ENCODE measurements at regions not wholly inside any gene's neighbourhood (a gene's known extent, or its start where the extent isn't known, plus 50 kb on each side); places are given as distances from the start of the nearest gene placed in this dataset.
A peak's percentile ranks its signal among the peaks of the same experiment; 100 is the strongest.
"Not testable (repeated sequence)": the region's sequence is repeated elsewhere in the genome, so short reads cannot be mapped to it uniquely, and the experiment has no call there.

DNA sequence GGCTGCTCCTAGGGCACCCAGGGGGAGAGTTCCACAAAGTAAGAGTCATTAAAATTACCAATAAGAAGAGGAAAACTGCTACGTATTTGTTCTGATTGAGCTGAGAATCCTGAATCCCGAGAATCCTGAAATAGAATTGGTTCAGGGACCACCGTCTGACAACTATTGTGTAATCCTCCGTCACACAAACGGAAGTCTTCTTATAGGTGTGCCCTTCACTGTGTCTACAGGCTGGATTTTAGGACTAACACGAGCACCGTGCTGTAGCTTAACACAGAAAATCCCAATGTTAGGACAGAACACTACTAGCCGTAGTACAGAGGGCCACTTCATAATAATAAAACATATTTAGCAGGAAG, 50.6 kb upstream of the RNF182 start:
- Histone ChIP-seq H3K27me3 (ENCODE audit: insufficient read depth, low read length) (peaks cover 23% of the 10 kb centered on the region), H3K9ac (ENCODE audit: low read depth, low read length) (peak overlapping the region; percentile 58; the same call in 1 of the 2 replicates), H3K9me3 (ENCODE audit: insufficient read depth, low read depth, low read length) (no peaks in the 10 kb centered on the region), H3K27ac (ENCODE audit: low read length) (no peak overlapping the region), H3K4me3 (ENCODE audit: low read length) (peak overlapping the region; percentile 57), H3K4me1 (ENCODE audit: insufficient read depth, low read length) (peaks cover 3% of the 10 kb centered on the region; the same call in 1 of the 2 replicates), H3K36me3 (ENCODE audit: insufficient read depth, low read depth, low read length) (no peaks in the 10 kb centered on the region)

DNA sequence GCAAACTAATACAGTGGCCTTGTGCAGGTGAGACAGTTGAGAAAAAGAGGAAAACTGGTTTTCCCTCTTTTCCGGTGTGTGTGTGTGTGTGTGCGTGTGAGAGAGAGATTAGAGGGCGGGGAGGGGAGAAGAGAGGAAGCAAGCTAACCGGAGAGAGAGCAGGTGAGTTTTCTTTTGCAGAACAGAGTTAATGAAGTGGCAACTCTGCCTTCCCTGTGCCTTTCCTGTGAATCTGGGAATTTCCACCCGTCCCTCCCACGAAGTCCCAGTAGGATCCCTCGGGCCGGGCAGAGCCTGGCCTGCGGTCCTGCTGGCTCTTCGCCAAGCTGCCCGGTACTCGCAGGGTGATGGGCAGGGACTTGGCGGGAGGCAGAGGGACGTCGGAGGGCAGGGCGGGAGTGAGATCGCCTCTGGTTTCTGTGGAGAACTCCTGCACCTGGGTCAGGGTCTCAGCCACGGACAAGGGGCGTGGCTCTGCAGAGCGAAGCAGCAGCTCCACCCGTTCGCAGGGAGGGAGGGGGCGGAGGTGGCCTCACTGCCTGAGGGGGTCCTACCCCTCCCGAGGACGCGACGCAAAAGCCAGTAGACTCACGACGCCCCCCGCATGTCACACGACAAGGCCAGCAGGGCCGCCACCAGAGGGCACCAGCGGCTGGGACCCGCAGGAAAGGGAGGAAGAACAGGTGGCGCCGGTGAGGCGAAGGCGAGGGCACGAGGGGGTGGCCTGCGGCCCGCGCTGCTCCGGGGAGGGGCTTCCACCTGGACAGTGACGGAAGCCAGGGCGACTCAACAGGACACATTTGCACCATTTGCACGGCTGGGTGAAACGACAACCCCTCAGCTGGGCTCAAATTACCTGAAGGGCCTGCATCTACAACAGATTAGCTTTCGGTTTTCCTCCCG, 51.2 kb upstream of the RNF182 start:
- Histone ChIP-seq H3K27ac (ENCODE audit: low read length) (no peak overlapping the region), H3K9ac (ENCODE audit: low read depth, low read length) (peak overlapping the region; percentile 58; the same call in 1 of the 2 replicates), H3K4me1 (ENCODE audit: insufficient read depth, low read length) (peaks cover 3% of the 10 kb centered on the region; the same call in 1 of the 2 replicates)

DNA sequence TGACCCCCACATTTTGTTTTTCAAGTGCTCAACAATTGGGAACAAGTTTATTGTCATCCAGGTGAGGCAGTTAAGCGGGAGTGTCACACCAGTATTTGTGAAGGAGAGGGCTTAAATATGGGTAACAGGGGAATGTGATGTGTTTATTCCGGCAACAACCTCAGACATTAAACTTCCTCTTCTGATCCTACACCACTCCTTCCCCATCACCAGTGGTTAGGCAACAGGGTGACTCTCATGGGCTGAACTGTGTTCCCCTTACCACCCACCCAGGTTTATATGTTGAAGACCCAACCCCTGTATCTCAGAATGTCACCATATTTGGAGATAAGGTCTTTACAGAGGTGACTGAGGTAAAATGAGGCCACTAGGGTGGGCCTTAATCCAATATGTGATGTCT, 52.1 kb upstream of the RNF182 start:
- peaks cover 23% of the 10 kb centered on the region for H3K27me3 ChIP-seq (ENCODE audit: insufficient read depth, low read length)
- H3K4me1 ChIP-seq (ENCODE audit: insufficient read depth, low read length), result peaks cover 3% of the 10 kb centered on the region; the same call in 1 of the 2 replicates
- no peak overlapping the region for H3K27ac ChIP-seq (ENCODE audit: low read length)
- H3K9me3 ChIP-seq (ENCODE audit: insufficient read depth, low read depth, low read length), result no peaks in the 10 kb centered on the region
- no peak overlapping the region for H3K9ac ChIP-seq (ENCODE audit: low read depth, low read length)
- no peaks in the 10 kb centered on the region for H3K36me3 ChIP-seq (ENCODE audit: insufficient read depth, low read depth, low read length)
- H3K4me3 ChIP-seq (ENCODE audit: low read length), result no peak overlapping the region

More for the DNA sequence above, 51.2 kb upstream of the RNF182 start:
- no peaks in the 10 kb centered on the region for H3K36me3 ChIP-seq (ENCODE audit: insufficient read depth, low read depth, low read length)
- H3K27me3 ChIP-seq (ENCODE audit: insufficient read depth, low read length), result peaks cover 23% of the 10 kb centered on the region
- H3K9me3 ChIP-seq (ENCODE audit: insufficient read depth, low read depth, low read length), result no peaks in the 10 kb centered on the region
- peak overlapping the region; percentile 57 for H3K4me3 ChIP-seq (ENCODE audit: low read length)

DNA sequence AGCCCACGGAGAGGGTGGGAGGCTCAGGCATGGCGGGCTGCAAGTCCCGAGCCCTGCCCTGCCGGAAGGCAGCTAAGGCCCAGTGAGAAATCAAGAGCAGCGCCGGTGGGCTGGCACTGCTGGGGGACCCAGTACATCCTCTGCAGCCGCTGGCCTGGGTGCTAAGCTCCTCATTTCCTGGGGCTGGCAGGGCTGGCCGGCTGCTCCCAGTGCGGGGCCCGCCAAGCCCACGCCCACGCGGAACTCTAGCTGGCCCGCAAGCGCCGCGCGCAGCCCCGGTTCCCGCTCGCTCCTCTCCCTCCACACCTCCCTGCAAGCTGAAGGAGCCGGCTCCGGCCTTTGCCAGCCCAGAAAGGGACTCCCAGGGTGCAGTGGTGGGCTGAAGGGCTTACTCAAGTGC, 52.7 kb upstream of the RNF182 start:
- not testable (repeated sequence) for H3K9me3 ChIP-seq (ENCODE audit: insufficient read depth, low read depth, low read length); H3K4me3 ChIP-seq (ENCODE audit: low read length); H3K27ac ChIP-seq (ENCODE audit: low read length); H3K36me3 ChIP-seq (ENCODE audit: insufficient read depth, low read depth, low read length); H3K4me1 ChIP-seq (ENCODE audit: insufficient read depth, low read length); H3K9ac ChIP-seq (ENCODE audit: low read depth, low read length)
- H3K27me3 ChIP-seq (ENCODE audit: insufficient read depth, low read length), result peaks cover 23% of the 10 kb centered on the region

DNA sequence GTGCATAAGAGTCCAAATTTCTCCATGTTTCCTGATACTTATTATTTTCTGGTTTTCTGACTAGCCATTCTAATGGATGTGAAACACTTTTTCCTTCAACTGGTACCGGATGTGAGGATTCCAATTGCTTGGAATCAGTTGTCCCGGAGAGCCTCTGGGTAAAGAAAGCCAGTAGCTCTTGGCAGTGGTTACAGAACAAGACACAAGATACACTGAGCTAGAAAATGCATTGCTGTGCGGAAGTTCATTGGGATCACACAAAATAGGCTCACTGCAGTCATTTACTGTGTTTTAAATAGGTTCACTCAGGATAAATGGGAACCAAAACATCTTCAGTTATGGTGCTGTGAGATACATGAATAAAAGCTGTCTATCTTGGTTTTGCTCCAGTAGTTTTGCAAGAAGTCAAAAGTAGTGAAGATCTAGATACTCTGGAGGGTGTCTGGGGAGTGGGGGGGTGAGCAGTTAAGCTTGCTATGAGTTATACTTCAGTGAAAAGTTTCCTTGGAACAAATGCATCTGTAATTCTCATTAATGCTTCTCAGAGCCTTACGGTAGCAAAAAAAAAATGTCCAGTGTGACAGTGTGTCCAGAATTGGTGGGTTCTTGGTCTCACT, 54.4 kb upstream of the RNF182 start:
- Histone ChIP-seq H3K27me3 (ENCODE audit: insufficient read depth, low read length) (peaks cover 23% of the 10 kb centered on the region), H3K9ac (ENCODE audit: low read depth, low read length) (no peak overlapping the region), H3K9me3 (ENCODE audit: insufficient read depth, low read depth, low read length) (no peaks in the 10 kb centered on the region), H3K36me3 (ENCODE audit: insufficient read depth, low read depth, low read length) (no peaks in the 10 kb centered on the region), H3K27ac (ENCODE audit: low read length) (no peak overlapping the region), H3K4me3 (ENCODE audit: low read length) (no peak overlapping the region), H3K4me1 (ENCODE audit: insufficient read depth, low read length) (no peaks in the 10 kb centered on the region; the same call in 1 of the 2 replicates)

DNA sequence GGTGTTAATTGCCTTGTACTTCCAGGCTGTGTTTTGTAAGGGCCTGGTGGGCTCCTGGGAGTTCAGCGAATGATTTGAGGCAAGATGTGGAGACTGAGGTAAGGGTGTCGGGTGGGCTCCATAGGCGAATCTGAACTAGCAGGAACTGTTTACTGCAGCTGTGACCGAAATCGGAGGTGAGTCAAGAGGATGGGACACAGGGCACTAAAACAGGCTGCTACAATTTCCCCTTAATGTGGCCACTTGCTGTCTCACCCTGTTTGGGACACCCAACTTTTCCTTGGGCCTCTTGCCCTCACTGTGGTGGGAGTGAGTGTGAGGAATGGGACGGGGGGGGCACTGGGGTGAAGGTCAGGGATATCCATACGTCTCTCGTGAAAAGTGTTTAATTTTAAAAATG, 53.9 kb upstream of the MCUR1 start:
- Histone ChIP-seq H3K4me1 (ENCODE audit: insufficient read depth, low read length) (no peaks in the 10 kb centered on the region), H3K27ac (ENCODE audit: low read length) (no peak overlapping the region), H3K4me3 (ENCODE audit: low read length) (no peak overlapping the region), H3K9me3 (ENCODE audit: insufficient read depth, low read depth, low read length) (no peaks in the 10 kb centered on the region), H3K9ac (ENCODE audit: low read depth, low read length) (no peak overlapping the region), H3K36me3 (ENCODE audit: insufficient read depth, low read depth, low read length) (no peaks in the 10 kb centered on the region), H3K27me3 (ENCODE audit: insufficient read depth, low read length) (peaks cover 10% of the 10 kb centered on the region)

DNA sequence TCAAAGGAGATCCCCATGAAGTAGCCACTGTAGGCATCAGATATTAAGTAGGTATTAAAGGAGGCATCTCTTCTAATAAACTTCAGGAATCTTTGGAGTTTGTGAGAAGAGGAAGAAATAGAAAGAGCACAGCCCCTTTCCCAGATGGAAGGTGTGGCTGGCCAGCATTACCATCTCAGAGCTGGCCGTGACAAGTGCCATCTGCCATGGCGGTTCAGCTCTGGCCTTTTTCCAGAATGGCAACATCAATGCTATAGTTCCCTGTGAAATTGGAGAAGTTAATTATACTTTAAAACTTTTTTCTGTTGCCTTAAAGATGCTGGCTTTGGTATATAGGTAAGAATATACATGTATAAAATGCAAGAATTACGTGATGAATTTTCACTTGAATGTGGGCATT, 51.9 kb upstream of the MCUR1 start:
- Histone ChIP-seq H3K27ac (ENCODE audit: low read length) (no peak overlapping the region), H3K27me3 (ENCODE audit: insufficient read depth, low read length) (no peaks in the 10 kb centered on the region), H3K9me3 (ENCODE audit: insufficient read depth, low read depth, low read length) (no peaks in the 10 kb centered on the region), H3K9ac (ENCODE audit: low read depth, low read length) (no peak overlapping the region), H3K36me3 (ENCODE audit: insufficient read depth, low read depth, low read length) (no peaks in the 10 kb centered on the region), H3K4me1 (ENCODE audit: insufficient read depth, low read length) (no peaks in the 10 kb centered on the region), H3K4me3 (ENCODE audit: low read length) (no peak overlapping the region)

DNA sequence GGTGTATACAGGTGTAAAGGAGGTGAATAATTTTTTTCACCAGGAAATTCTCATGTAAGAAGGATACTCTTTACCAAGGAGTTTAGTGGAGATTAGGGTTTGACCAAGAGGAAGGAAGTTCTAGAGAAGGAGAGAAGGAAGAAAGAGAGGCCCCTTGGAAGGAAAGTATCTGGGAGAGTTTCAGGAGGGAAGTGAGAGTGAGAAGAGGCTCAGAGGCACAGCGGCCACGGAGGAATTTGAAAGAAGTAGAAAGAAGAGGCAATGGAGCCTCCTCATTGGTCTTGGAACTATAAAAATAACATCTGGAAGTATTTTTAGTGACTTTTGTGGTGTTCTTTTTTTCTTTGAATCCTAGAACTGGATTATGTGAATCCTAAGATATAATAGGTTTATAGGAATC, 50.8 kb upstream of the MCUR1 start:
- H3K27ac ChIP-seq (ENCODE audit: low read length), result no peak overlapping the region
- peaks cover 4% of the 10 kb centered on the region; the same call in 1 of the 2 replicates for H3K9me3 ChIP-seq (ENCODE audit: insufficient read depth, low read depth, low read length)
- no peaks in the 10 kb centered on the region for H3K36me3 ChIP-seq (ENCODE audit: insufficient read depth, low read depth, low read length)
- H3K9ac ChIP-seq (ENCODE audit: low read depth, low read length), result no peak overlapping the region
- no peaks in the 10 kb centered on the region for H3K4me1 ChIP-seq (ENCODE audit: insufficient read depth, low read length)
- no peak overlapping the region for H3K4me3 ChIP-seq (ENCODE audit: low read length)
- no peaks in the 10 kb centered on the region for H3K27me3 ChIP-seq (ENCODE audit: insufficient read depth, low read length)

DNA sequence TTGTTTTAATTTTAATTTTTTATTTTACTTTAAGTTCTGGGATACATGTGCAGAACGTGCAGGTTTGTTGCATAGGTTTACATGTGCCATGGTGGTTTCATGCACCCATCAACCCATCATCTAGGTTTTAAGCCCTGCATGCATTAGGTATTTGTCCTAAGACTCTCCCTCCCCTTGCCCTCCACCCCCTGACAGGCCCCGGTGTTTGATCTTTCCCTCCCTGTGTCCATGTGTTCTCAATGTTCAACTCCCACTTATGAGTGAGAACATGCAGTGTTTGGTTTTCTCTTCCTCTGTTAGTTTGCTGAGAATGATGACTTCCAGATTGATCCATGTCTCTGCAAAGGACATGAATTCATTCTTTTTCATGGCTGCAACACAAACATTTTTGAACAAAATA, 50.3 kb upstream of the MCUR1 start:
- H3K36me3 ChIP-seq (ENCODE audit: insufficient read depth, low read depth, low read length); H3K4me1 ChIP-seq (ENCODE audit: insufficient read depth, low read length); H3K9me3 ChIP-seq (ENCODE audit: insufficient read depth, low read depth, low read length); H3K27me3 ChIP-seq (ENCODE audit: insufficient read depth, low read length); H3K27ac ChIP-seq (ENCODE audit: low read length); H3K4me3 ChIP-seq (ENCODE audit: low read length); H3K9ac ChIP-seq (ENCODE audit: low read depth, low read length): not testable (repeated sequence)

Data from iPS-20b (cell line).